Panc1 (cell line): ENCODE measurements at regions not wholly inside any gene's neighbourhood (a gene's known extent, or its start where the extent isn't known, plus 50 kb on each side); places are given as distances from the start of the nearest gene placed in this dataset.

Experiments
- ATAC-seq: fragments of 200-7000 bp; cut with Tn5 transposase; 2 replicates; pipeline ENCODE4 v1.9.1; 2020; ENCODE audit warnings: mild to moderate bottlenecking, moderate library complexity
- BruUV-seq: library from RNA; stranded (reverse); fragments of 400-500 nt; replicated peaks from 2 replicates; lab custom pipeline; 2021; lab: Mats Ljungman, UMichigan
- CTCF ChIA-PET: fragments of 300-600 bp; sonication (Branson Sonifier 250); formaldehyde crosslinking; loops from one replicate; lab custom pipeline; 2022; ENCODE audit warnings: antibody characterized with exemption; lab: Charles Lee
- POLR2A ChIA-PET: fragments of 300-600 bp; sonication (Branson Sonifier 250); formaldehyde crosslinking; loops from one replicate; lab custom pipeline; 2022; ENCODE audit warnings: antibody characterized with exemption; lab: Charles Lee
- DNase-seq: peaks from one replicate; pipeline ENCODE4 v3.0.0-alpha.2; 2010; ENCODE audit warnings: low read depth, low spot score
- H3K27ac ChIP-seq: 2 replicates; pipeline ENCODE4 v1.5.1; 2011; ENCODE audit warnings: mild to moderate bottlenecking, low read length, inconsistent platforms
- H3K27me3 ChIP-seq: fragments of 200-500 bp; sonication (Bioruptor generic); 2 replicates; pipeline ENCODE4 v1.6.0; 2014; ENCODE audit warnings: low read length, inconsistent platforms; ENCODE audit not compliant: control insufficient read depth, insufficient read depth
- H3K36me3 ChIP-seq: fragments of 200-500 bp; sonication (Bioruptor generic); 2 replicates; pipeline ENCODE4 v1.5.1; 2014; ENCODE audit warnings: inconsistent platforms, mild to moderate bottlenecking, low read length, moderate library complexity; ENCODE audit not compliant: control insufficient read depth, insufficient read depth
- H3K4me1 ChIP-seq: 2 replicates; pipeline ENCODE4 v1.5.1; 2011; ENCODE audit warnings: inconsistent platforms, mild to moderate bottlenecking, low read length, moderate library complexity; ENCODE audit not compliant: control insufficient read depth, insufficient read depth
- H3K4me3 ChIP-seq, 2 experiments: 2 replicates each; pipeline ENCODE4 v1.5.1; 2011 to 2012; ENCODE audit warnings: low read depth in 2 of 2, low read length in 2 of 2, mild to moderate bottlenecking in 2 of 2, inconsistent platforms in 1 of 2, moderate library complexity in 1 of 2
- H3K9me3 ChIP-seq: fragments of 200-500 bp; sonication (Bioruptor generic); 2 replicates; pipeline ENCODE4 v1.5.1; 2014; ENCODE audit warnings: low read depth, mild to moderate bottlenecking, inconsistent platforms, low read length, moderate library complexity; ENCODE audit not compliant: control insufficient read depth, insufficient read depth
- POLR2AphosphoS5 ChIP-seq: IDR thresholded peaks from 2 replicates; pipeline ENCODE4 v1.6.1; 2012; ENCODE audit warnings: mild to moderate bottlenecking, low read depth, low read length, moderate library complexity
- SIN3A ChIP-seq: IDR thresholded peaks from 2 replicates; pipeline ENCODE4 v1.6.1; 2012; ENCODE audit warnings: low read depth, mild to moderate bottlenecking, low read length, moderate library complexity, borderline replicate concordance; ENCODE audit not compliant: insufficient read depth
- TCF7L2 ChIP-seq: IDR thresholded peaks from 2 replicates; pipeline ENCODE4 v1.6.1; 2011; ENCODE audit warnings: mild to moderate bottlenecking, low read depth, low read length, inconsistent platforms
- in situ Hi-C: cut with HindIII; loops from 2 replicates; pipeline ENCODE4 v1.10.0; 2016; ENCODE audit warnings: low sequenced_read_pairs, low pct_unique_long_range_greater_than_20kb
- intact Hi-C: fragments of 100-400 bp; cut with micrococcal nuclease; formaldehyde crosslinking; loops from one replicate; pipeline ENCODE4 v1.10.0; 2022; ENCODE audit not compliant: unreplicated experiment
- TF ChIP-seq, protein P1 (sequence below), 2 experiments: IDR thresholded peaks; 2 replicates each; pipeline ENCODE4 v1.6.1; 2011 to 2012; ENCODE audit warnings: low read depth in 2 of 2, control low read depth in 1 of 2, low read length in 1 of 2, mild to moderate bottlenecking in 1 of 2, moderate library complexity in 1 of 2; ENCODE audit not compliant: insufficient read depth in 1 of 2
- TF ChIP-seq, protein P2 (sequence below): fragments of 450-650 bp; IDR thresholded peaks from 2 replicates; pipeline ENCODE4 v1.5.1; 2017; ENCODE audit warnings: mild to moderate bottlenecking

DNA sequence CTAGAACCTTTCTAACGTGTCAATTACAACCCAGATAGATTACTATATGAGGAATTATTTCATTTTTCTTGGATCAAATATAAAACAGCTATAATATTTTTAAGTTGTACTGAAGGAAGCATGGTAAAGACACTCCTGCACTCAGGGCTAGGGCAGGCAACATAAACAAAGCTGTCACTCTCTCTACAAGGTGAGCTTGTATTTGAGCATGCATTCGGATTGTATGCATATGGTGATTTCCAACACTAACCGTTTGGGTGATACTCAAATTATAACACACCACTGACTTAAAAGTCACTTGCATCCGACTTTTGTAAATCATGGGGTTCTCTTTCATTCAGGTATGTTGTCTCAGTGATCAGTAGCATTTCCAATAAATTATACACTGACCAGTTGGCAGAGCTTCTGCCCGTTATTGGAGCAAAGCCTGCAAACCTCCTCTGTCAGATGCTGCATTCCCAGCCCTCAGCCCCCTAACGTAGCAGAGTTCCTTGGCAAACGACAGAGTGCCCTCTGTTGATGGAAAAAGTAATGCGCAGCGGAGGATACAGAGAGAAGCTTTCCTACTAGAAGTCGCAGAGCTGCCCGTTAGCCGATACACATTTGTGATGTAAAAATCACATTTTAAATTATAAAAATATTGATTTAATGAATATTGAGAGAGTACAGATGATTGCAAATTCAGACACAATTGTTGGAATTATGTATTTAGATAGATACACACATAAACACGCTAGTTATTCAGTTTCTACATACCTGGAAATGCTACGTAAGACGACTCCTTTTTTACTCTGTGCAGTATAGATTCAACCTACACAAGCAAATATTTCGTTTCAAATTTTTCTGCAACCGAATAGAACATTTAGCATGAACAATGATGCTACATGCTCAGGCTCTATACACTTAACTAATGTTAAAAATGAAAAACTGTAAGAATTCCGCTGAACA lies 173.9 kb upstream of the SP4 start:
- intact Hi-C loops (loop anchor here (1.0 kb wide), 1 partner anchor 477 kb away; no protein-coding TSS in a partner anchor), in situ Hi-C loops (no loop called here)

DNA sequence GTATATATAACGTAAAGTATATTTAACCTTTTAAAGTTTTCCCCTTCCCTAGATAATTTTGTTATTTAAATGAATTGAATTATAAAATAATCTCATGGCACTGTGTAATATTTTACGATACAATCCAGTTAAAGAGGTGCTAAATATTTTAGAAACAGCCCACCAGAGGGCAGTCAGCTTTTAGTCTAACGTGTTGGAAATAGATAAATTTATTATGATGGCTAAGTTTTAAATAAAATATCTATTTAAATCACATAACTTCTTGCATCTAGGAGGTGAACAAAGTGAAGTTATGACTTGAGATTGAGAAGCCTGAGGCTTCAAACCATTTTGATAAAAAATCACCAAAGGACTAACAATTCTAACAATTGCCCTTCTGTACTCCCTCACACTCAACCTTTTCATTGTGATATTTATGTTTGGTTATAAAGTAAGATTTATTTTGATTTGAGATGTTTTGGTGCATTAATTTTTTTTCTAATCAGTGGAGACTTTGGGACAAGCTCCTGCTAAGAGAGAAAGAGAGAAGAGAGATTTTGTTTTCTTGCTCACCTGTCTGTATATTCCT lies 171.5 kb upstream of the SP4 start:
- Histone ChIP-seq H3K27ac (no peak overlapping the region), H3K4me1 (peaks cover 8% of the 10 kb centered on the region; the same call in 1 of the 2 replicates), H3K27me3 (peaks cover 41% of the 10 kb centered on the region), H3K36me3 (no peaks in the 10 kb centered on the region), H3K4me3 (no peak overlapping the region), H3K9me3 (no peaks in the 10 kb centered on the region)
- ATAC-seq (no peak), DNase-seq (no peak)
- TF ChIP-seq, protein P1, sequence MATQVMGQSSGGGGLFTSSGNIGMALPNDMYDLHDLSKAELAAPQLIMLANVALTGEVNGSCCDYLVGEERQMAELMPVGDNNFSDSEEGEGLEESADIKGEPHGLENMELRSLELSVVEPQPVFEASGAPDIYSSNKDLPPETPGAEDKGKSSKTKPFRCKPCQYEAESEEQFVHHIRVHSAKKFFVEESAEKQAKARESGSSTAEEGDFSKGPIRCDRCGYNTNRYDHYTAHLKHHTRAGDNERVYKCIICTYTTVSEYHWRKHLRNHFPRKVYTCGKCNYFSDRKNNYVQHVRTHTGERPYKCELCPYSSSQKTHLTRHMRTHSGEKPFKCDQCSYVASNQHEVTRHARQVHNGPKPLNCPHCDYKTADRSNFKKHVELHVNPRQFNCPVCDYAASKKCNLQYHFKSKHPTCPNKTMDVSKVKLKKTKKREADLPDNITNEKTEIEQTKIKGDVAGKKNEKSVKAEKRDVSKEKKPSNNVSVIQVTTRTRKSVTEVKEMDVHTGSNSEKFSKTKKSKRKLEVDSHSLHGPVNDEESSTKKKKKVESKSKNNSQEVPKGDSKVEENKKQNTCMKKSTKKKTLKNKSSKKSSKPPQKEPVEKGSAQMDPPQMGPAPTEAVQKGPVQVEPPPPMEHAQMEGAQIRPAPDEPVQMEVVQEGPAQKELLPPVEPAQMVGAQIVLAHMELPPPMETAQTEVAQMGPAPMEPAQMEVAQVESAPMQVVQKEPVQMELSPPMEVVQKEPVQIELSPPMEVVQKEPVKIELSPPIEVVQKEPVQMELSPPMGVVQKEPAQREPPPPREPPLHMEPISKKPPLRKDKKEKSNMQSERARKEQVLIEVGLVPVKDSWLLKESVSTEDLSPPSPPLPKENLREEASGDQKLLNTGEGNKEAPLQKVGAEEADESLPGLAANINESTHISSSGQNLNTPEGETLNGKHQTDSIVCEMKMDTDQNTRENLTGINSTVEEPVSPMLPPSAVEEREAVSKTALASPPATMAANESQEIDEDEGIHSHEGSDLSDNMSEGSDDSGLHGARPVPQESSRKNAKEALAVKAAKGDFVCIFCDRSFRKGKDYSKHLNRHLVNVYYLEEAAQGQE (IDR thresholded peaks at IDR 0.05; ENCODE audit: insufficient read depth in 1 of 2, low read depth in 2 of 2, low read length in 1 of 2) = no peak
- TF ChIP-seq SIN3A = no peak
- no peak for TF ChIP-seq POLR2AphosphoS5
- TF ChIP-seq, protein P2, sequence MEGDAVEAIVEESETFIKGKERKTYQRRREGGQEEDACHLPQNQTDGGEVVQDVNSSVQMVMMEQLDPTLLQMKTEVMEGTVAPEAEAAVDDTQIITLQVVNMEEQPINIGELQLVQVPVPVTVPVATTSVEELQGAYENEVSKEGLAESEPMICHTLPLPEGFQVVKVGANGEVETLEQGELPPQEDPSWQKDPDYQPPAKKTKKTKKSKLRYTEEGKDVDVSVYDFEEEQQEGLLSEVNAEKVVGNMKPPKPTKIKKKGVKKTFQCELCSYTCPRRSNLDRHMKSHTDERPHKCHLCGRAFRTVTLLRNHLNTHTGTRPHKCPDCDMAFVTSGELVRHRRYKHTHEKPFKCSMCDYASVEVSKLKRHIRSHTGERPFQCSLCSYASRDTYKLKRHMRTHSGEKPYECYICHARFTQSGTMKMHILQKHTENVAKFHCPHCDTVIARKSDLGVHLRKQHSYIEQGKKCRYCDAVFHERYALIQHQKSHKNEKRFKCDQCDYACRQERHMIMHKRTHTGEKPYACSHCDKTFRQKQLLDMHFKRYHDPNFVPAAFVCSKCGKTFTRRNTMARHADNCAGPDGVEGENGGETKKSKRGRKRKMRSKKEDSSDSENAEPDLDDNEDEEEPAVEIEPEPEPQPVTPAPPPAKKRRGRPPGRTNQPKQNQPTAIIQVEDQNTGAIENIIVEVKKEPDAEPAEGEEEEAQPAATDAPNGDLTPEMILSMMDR = peak; percentile 57; the same call in 1 of the 2 replicates
- TF ChIP-seq TCF7L2 = no peak
- BruUV-seq = no TSS peak
- in situ Hi-C loops (no loop called here), intact Hi-C loops (loop anchor here (1.0 to 5.0 kb wide), 2 partner anchors 251 to 511 kb away; no protein-coding TSS in a partner anchor)
- CTCF ChIA-PET = interaction anchor here (2.6 kb wide), 1 partner anchor 511 kb away, joined by 10 read pairs; no protein-coding TSS in a partner anchor
- POLR2A ChIA-PET = no interaction called here

More for the DNA sequence above, 173.9 kb upstream of the SP4 start:
- no peaks in the 10 kb centered on the region for H3K9me3 ChIP-seq
- H3K36me3 ChIP-seq = no peaks in the 10 kb centered on the region
- ATAC-seq (peak; percentile 98), DNase-seq (peak; percentile 47)
- no peak for TF ChIP-seq TCF7L2
- TF ChIP-seq, protein P2 = peak; percentile 90
- POLR2A ChIA-PET = interaction anchor here (0.5 kb wide), 1 partner anchor 161 kb away, joined by 7 read pairs; no protein-coding TSS in a partner anchor
- CTCF ChIA-PET = interaction anchor here (0.7 to 1.1 kb wide), 3 partner anchors 478 to 513 kb away, joined by 3 to 7 read pairs (median 4); no protein-coding TSS in a partner anchor
- BruUV-seq = no TSS peak
- H3K4me1 ChIP-seq = peaks cover 8% of the 10 kb centered on the region; the same call in 1 of the 2 replicates
- H3K27ac ChIP-seq = no peak overlapping the region
- H3K4me3 ChIP-seq = no peak overlapping the region
- peaks cover 43% of the 10 kb centered on the region for H3K27me3 ChIP-seq
